ENCODE measurements at regions not wholly inside any gene's neighbourhood (a gene's known extent, or its start where the extent isn't known, plus 50 kb on each side); places are given as distances from the start of the nearest gene placed in this dataset.

DNA sequence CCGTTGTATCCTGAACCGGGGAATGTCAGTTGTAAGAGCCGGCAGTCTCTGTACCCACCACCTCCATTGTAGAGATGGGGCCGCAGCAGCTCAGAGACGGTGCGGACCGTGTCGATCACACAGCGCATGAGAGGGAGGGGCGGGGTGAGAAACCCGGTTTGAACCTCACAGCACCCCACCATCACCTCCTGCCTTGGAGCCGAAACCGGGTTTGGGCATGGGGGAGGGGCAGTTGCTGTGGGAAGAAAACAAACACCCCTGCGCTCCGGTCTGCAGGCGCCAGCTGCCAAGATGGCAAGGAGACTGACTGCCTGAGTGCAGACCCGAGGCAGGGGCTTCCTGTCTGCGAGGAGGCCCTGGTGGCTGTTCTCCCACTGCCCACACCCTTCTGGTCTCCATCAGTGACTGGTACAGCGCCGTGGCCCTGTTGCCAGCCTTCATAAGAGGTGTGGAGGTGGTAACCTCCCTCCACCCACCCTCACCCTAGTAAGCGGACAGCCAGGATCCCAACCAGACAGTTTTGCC, 69.2 kb upstream of the SSBP3 start:
- H3K36me3 ChIP-seq (ENCODE audit: control insufficient read depth, insufficient read depth, low read length), result no peaks in the 10 kb centered on the region
- no TSS peak for BruUV-seq (replicated peaks)
- H3K27ac ChIP-seq (ENCODE audit: low read length), result no peak overlapping the region
- TF ChIP-seq TCF7L2 (IDR thresholded peaks at IDR 0.05; ENCODE audit: low read depth, low read length) (no peak), SIN3A (IDR thresholded peaks at IDR 0.05; ENCODE audit: borderline replicate concordance, insufficient read depth, low read depth, low read length) (no peak), POLR2AphosphoS5 (IDR thresholded peaks at IDR 0.05; ENCODE audit: low read depth, low read length) (no peak), CTCF (IDR thresholded peaks at IDR 0.05) (no peak)
- TF ChIP-seq, protein P1, sequence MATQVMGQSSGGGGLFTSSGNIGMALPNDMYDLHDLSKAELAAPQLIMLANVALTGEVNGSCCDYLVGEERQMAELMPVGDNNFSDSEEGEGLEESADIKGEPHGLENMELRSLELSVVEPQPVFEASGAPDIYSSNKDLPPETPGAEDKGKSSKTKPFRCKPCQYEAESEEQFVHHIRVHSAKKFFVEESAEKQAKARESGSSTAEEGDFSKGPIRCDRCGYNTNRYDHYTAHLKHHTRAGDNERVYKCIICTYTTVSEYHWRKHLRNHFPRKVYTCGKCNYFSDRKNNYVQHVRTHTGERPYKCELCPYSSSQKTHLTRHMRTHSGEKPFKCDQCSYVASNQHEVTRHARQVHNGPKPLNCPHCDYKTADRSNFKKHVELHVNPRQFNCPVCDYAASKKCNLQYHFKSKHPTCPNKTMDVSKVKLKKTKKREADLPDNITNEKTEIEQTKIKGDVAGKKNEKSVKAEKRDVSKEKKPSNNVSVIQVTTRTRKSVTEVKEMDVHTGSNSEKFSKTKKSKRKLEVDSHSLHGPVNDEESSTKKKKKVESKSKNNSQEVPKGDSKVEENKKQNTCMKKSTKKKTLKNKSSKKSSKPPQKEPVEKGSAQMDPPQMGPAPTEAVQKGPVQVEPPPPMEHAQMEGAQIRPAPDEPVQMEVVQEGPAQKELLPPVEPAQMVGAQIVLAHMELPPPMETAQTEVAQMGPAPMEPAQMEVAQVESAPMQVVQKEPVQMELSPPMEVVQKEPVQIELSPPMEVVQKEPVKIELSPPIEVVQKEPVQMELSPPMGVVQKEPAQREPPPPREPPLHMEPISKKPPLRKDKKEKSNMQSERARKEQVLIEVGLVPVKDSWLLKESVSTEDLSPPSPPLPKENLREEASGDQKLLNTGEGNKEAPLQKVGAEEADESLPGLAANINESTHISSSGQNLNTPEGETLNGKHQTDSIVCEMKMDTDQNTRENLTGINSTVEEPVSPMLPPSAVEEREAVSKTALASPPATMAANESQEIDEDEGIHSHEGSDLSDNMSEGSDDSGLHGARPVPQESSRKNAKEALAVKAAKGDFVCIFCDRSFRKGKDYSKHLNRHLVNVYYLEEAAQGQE (IDR thresholded peaks at IDR 0.05; ENCODE audit: insufficient read depth in 1 of 2, low read depth in 2 of 2, low read length in 1 of 2), result no peak
- ATAC-seq (no peak; the same call in 1 of the 2 replicates), DNase-seq (ENCODE audit: low read depth, low spot score) (no peak)
- intact Hi-C loops (cut with micrococcal nuclease; ENCODE audit: unreplicated experiment), result no loop called here
- POLR2A ChIA-PET, result no interaction called here
- H3K4me1 ChIP-seq (ENCODE audit: control insufficient read depth, insufficient read depth, low read length), result no peaks in the 10 kb centered on the region; the same call in 1 of the 2 replicates
- no peaks in the 10 kb centered on the region for H3K27me3 ChIP-seq (ENCODE audit: control insufficient read depth, insufficient read depth, low read length)
- no peaks in the 10 kb centered on the region for H3K9me3 ChIP-seq (ENCODE audit: control insufficient read depth, insufficient read depth, low read depth, low read length)
- in situ Hi-C loops (cut with HindIII; ENCODE audit: low pct_unique_long_range_greater_than_20kb, low sequenced_read_pairs), result no loop called here
- H3K4me3 ChIP-seq (ENCODE audit: low read depth in 2 of 2, low read length in 2 of 2), result no peak overlapping the region
- CTCF ChIA-PET, result no interaction called here

- Histone ChIP-seq H3K36me3 (ENCODE audit: control insufficient read depth, insufficient read depth, low read length) (no peaks in the 10 kb centered on the region), H3K27me3 (ENCODE audit: control insufficient read depth, insufficient read depth, low read length) (no peaks in the 10 kb centered on the region), H3K4me1 (ENCODE audit: control insufficient read depth, insufficient read depth, low read length) (no peaks in the 10 kb centered on the region; the same call in 1 of the 2 replicates), H3K27ac (ENCODE audit: low read length) (no peak overlapping the region), H3K9me3 (ENCODE audit: control insufficient read depth, insufficient read depth, low read depth, low read length) (no peaks in the 10 kb centered on the region), H3K4me3 (ENCODE audit: low read depth in 2 of 2, low read length in 2 of 2) (peak overlapping the region in 1 of 2 experiments; percentile 6; a peak in 1 of 4 replicates)
- ATAC-seq (peak; percentile 18; the same call in 1 of the 2 replicates), DNase-seq (ENCODE audit: low read depth, low spot score) (no peak)
- POLR2A ChIA-PET, result no interaction called here
- BruUV-seq (replicated peaks), result no TSS peak
- in situ Hi-C loops (cut with HindIII; ENCODE audit: low pct_unique_long_range_greater_than_20kb, low sequenced_read_pairs) (no loop called here), intact Hi-C loops (cut with micrococcal nuclease; ENCODE audit: unreplicated experiment) (no loop called here)
- CTCF ChIA-PET, result no interaction called here
- TF ChIP-seq TCF7L2 (IDR thresholded peaks at IDR 0.05; ENCODE audit: low read depth, low read length) (no peak), CTCF (IDR thresholded peaks at IDR 0.05) (no peak), SIN3A (IDR thresholded peaks at IDR 0.05; ENCODE audit: borderline replicate concordance, insufficient read depth, low read depth, low read length) (no peak), POLR2AphosphoS5 (IDR thresholded peaks at IDR 0.05; ENCODE audit: low read depth, low read length) (no peak)
- TF ChIP-seq, protein P1 (IDR thresholded peaks at IDR 0.05; ENCODE audit: insufficient read depth in 1 of 2, low read depth in 2 of 2, low read length in 1 of 2), result no peak
These were observed 68.4 kb upstream of the SSBP3 start for GRCh38 chr1:54474310-54475251.

Data from Panc1 (cell line).